A673 (cell line): ENCODE measurements at regions not wholly inside any gene's neighbourhood (a gene's known extent, or its start where the extent isn't known, plus 50 kb on each side); places are given as distances from the start of the nearest gene placed in this dataset.

Experiments used
- BruUV-seq: library from RNA; stranded (reverse); fragments of 400-500 nt; replicated peaks from 2 replicates; lab custom pipeline; 2021; lab: Mats Ljungman, UMichigan
- CTCF ChIA-PET: fragments of 300-600 bp; sonication (Branson Sonifier 250); formaldehyde crosslinking; loops from one replicate; lab custom pipeline; 2022; ENCODE audit warnings: antibody characterized with exemption; lab: Charles Lee
- POLR2A ChIA-PET: fragments of 300-600 bp; sonication (Branson Sonifier 250); formaldehyde crosslinking; loops from one replicate; lab custom pipeline; 2022; ENCODE audit warnings: antibody characterized with exemption; ENCODE audit not compliant: low non-redundant PET; lab: Charles Lee
- DNase-seq: peaks from one replicate; pipeline ENCODE4 v3.0.0-alpha.2; 2015; ENCODE audit warnings: low spot score
- H3K27ac ChIP-seq: fragments of 200-600 bp; sonication (generic); 2 replicates; pipeline ENCODE4 v1.5.1; 2016; ENCODE audit warnings: mixed run types, low read depth, mild to moderate bottlenecking, mixed read lengths, antibody characterized with exemption, low read length; ENCODE audit not compliant: poor library complexity, severe bottlenecking
- H3K27me3 ChIP-seq: fragments of 200-600 bp; sonication (generic); replicated peaks from 2 replicates; pipeline ENCODE4 v1.6.1; 2017; ENCODE audit warnings: mixed run types, low read depth, mild to moderate bottlenecking, mixed read lengths, antibody characterized with exemption, low read length; ENCODE audit not compliant: insufficient read depth, poor library complexity
- H3K36me3 ChIP-seq: fragments of 200-600 bp; sonication (generic); 2 replicates; pipeline ENCODE4 v1.6.1; 2016; ENCODE audit warnings: mixed run types, mild to moderate bottlenecking, mixed read lengths, antibody characterized with exemption, low read length; ENCODE audit not compliant: insufficient read depth, poor library complexity, severe bottlenecking
- H3K4me1 ChIP-seq: fragments of 200-600 bp; sonication (generic); 2 replicates; pipeline ENCODE4 v1.6.1; 2017; ENCODE audit warnings: mixed run types, mild to moderate bottlenecking, mixed read lengths, antibody characterized with exemption, low read length; ENCODE audit not compliant: insufficient read depth, poor library complexity, severe bottlenecking
- H3K4me3 ChIP-seq: fragments of 200-600 bp; sonication (generic); 2 replicates; pipeline ENCODE4 v1.5.1; 2016; ENCODE audit warnings: low read depth, mixed run types, mild to moderate bottlenecking, mixed read lengths, low read length; ENCODE audit not compliant: poor library complexity, severe bottlenecking
- H3K9me3 ChIP-seq: fragments of 200-600 bp; sonication (generic); 2 replicates; pipeline ENCODE4 v1.6.1; 2016; ENCODE audit warnings: mixed run types, low read depth, mild to moderate bottlenecking, mixed read lengths, antibody characterized with exemption, low read length; ENCODE audit not compliant: poor library complexity, severe bottlenecking
- EZH2 ChIP-seq: fragments of 200-600 bp; sonication (generic); IDR thresholded peaks from 2 replicates; pipeline ENCODE4 v1.6.1; 2017; ENCODE audit warnings: borderline replicate concordance, low read depth, mild to moderate bottlenecking, mixed read lengths, antibody characterized with exemption, low read length; ENCODE audit not compliant: poor library complexity, severe bottlenecking
- intact Hi-C: fragments of 100-400 bp; cut with micrococcal nuclease; formaldehyde crosslinking; loops from one replicate; pipeline ENCODE4 v1.10.0; 2022; ENCODE audit not compliant: unreplicated experiment
- TF ChIP-seq, protein P1 (sequence below): fragments of 300-800, 200-600 bp; sonication (generic); conservative IDR thresholded peaks from 2 replicates; pipeline ENCODE4 v1.5.1; 2017; ENCODE audit warnings: low read depth, mild to moderate bottlenecking, antibody characterized with exemption, low read length, moderate library complexity, mixed read lengths

GRCh38 chr2:5379811-5380210 lies 312.4 kb upstream of the SOX11 start:
- DNase-seq = no peak
- no peaks in the 10 kb centered on the region for H3K9me3 ChIP-seq
- ChIA-PET POLR2A (no interaction called here), CTCF (no interaction called here)
- intact Hi-C loops = no loop called here
- no peak overlapping the region for H3K27ac ChIP-seq
- no TSS peak for BruUV-seq
- H3K4me3 ChIP-seq = no peak overlapping the region
- no peaks in the 10 kb centered on the region for H3K36me3 ChIP-seq
- TF ChIP-seq, protein P1, sequence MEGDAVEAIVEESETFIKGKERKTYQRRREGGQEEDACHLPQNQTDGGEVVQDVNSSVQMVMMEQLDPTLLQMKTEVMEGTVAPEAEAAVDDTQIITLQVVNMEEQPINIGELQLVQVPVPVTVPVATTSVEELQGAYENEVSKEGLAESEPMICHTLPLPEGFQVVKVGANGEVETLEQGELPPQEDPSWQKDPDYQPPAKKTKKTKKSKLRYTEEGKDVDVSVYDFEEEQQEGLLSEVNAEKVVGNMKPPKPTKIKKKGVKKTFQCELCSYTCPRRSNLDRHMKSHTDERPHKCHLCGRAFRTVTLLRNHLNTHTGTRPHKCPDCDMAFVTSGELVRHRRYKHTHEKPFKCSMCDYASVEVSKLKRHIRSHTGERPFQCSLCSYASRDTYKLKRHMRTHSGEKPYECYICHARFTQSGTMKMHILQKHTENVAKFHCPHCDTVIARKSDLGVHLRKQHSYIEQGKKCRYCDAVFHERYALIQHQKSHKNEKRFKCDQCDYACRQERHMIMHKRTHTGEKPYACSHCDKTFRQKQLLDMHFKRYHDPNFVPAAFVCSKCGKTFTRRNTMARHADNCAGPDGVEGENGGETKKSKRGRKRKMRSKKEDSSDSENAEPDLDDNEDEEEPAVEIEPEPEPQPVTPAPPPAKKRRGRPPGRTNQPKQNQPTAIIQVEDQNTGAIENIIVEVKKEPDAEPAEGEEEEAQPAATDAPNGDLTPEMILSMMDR = no peak
- TF ChIP-seq EZH2 = no peak
- H3K27me3 ChIP-seq = no peaks in the 10 kb centered on the region
- H3K4me1 ChIP-seq = no peaks in the 10 kb centered on the region

DNA sequence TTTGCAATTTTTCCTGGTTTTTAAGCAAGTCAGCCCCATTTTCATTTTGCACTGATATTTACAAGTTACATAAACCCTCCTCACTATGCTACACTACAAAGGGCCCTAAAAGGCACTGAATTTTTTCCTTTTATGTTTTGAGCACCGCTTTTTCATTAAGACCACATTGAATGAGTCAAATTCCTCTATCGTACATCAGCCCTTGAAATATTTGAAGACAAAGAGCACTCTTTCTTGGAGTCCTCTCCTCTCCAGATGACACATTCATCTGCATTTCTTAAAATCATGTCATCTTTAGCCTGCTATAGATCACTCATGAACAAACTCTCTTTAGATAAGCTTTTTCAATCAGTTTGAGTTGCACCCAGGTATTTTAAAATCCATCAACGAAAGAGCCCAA lies 306.6 kb upstream of the SOX11 start:
- Histone ChIP-seq H3K27me3 (no peaks in the 10 kb centered on the region), H3K36me3 (no peaks in the 10 kb centered on the region), H3K4me3 (no peak overlapping the region), H3K27ac (no peak overlapping the region), H3K4me1 (peaks cover 10% of the 10 kb centered on the region), H3K9me3 (no peaks in the 10 kb centered on the region)
- no TSS peak for BruUV-seq
- no peak for DNase-seq
- no peak for TF ChIP-seq EZH2
- TF ChIP-seq, protein P1 = no peak
- POLR2A ChIA-PET = no interaction called here
- intact Hi-C loops = no loop called here
- CTCF ChIA-PET = no interaction called here

DNA sequence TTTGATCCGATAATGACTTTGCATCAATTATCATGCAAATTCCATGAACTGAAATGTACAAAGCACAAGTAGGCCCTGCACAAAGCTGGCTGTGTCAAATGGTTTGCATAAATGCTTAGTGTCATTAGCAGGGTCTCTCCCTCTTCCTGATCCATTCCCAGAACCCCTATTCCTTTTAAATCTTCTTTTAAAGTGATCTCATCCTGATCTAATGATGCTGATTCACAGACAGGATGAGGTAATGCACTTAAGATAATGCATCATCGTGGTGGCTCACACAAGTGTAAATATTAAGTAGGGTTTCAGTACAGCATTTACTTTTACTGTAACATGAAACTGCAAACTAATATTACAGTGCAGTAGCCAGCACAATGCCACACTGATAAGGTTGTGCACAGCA lies 304.8 kb upstream of the SOX11 start:
- peak overlapping the region; percentile 53 for H3K27ac ChIP-seq
- no TSS peak for BruUV-seq
- H3K27me3 ChIP-seq = no peaks in the 10 kb centered on the region
- TF ChIP-seq EZH2 = no peak
- TF ChIP-seq, protein P1 = no peak
- no peaks in the 10 kb centered on the region for H3K36me3 ChIP-seq
- peaks cover 10% of the 10 kb centered on the region for H3K4me1 ChIP-seq
- H3K4me3 ChIP-seq = no peak overlapping the region
- intact Hi-C loops = no loop called here
- no peaks in the 10 kb centered on the region for H3K9me3 ChIP-seq
- peak; percentile 71 for DNase-seq
- CTCF ChIA-PET = no interaction called here
- POLR2A ChIA-PET = no interaction called here
